Mucosa of descending colon (tissue), 3 donors: ENCODE measurements at regions not wholly inside any gene's neighbourhood (a gene's known extent, or its start where the extent isn't known, plus 50 kb on each side); places are given as distances from the start of the nearest gene placed in this dataset.
"Not testable (repeated sequence)": the region's sequence is repeated elsewhere in the genome, so short reads cannot be mapped to it uniquely, and the experiment has no call there.

Source experiments
- ATAC-seq: fragments of 200-7000 bp; cut with Tn5 transposase; one replicate; pipeline ENCODE4 v1.9.1; 2020; ENCODE audit warnings: mild to moderate bottlenecking, moderate library complexity
- DNase-seq, 3 donors: peaks; one replicate each; pipeline ENCODE4 v3.0.0-alpha.2; 2020
- H3K36me3 ChIP-seq: fragments of 200-600 bp; one replicate; pipeline ENCODE4 v1.8.0; 2021; ENCODE audit warnings: low read depth, mild to moderate bottlenecking
- H3K4me1 ChIP-seq: fragments of 200-600 bp; one replicate; pipeline ENCODE4 v1.8.0; 2021; ENCODE audit warnings: low read depth, mild to moderate bottlenecking
- H3K4me3 ChIP-seq: fragments of 200-600 bp; one replicate; pipeline ENCODE4 v1.8.0; 2021; ENCODE audit warnings: mild to moderate bottlenecking
- H3K9me3 ChIP-seq: fragments of 200-600 bp; one replicate; pipeline ENCODE4 v1.8.0; 2021; ENCODE audit warnings: mild to moderate bottlenecking
- CTCF ChIP-seq: fragments of 200-600 bp; IDR thresholded peaks from one replicate; pipeline ENCODE4 v1.8.0; 2022; ENCODE audit warnings: antibody characterized with exemption, mild to moderate bottlenecking
- intact Hi-C, 2 donors: fragments of 100-400 bp; cut with DNase I in 1 of 2; cut with micrococcal nuclease in 1 of 2; formaldehyde crosslinking; loops; one replicate each; pipeline versions ENCODE4 v1.11.0 to v1.11.1; 2022; cut with DNase I, micrococcal nuclease
- donor health status: DM: no; HTN: no; CAD: no; lungs with moderate emphysema.
- donor health status: DM: no; HTN: no; CAD: no.
- donor health status: DM: no; HTN: yes; CAD: no.

GRCh38 chr16:48684148-48684547 lies 74.2 kb upstream of the N4BP1 start:
- no peaks in the 10 kb centered on the region for H3K4me1 ChIP-seq
- no peak for TF ChIP-seq CTCF
- ATAC-seq = no peak
- no peaks in the 10 kb centered on the region for H3K9me3 ChIP-seq
- H3K4me3 ChIP-seq = no peak overlapping the region
- no peak for DNase-seq
- intact Hi-C loops = no loop called here
- no peaks in the 10 kb centered on the region for H3K36me3 ChIP-seq

- TF ChIP-seq CTCF = no peak
- Histone ChIP-seq H3K9me3 (no peaks in the 10 kb centered on the region), H3K36me3 (no peaks in the 10 kb centered on the region), H3K4me3 (no peak overlapping the region), H3K4me1 (no peaks in the 10 kb centered on the region)
- intact Hi-C loops = no loop called here
- ATAC-seq = no peak
- no peak for DNase-seq
These were observed 73.0 kb upstream of the N4BP1 start for GRCh38 chr16:48682971-48683370.

GRCh38 chr16:48681520-48681919 lies 71.5 kb upstream of the N4BP1 start:
- intact Hi-C loops = no loop called here
- no peak for TF ChIP-seq CTCF
- ATAC-seq = no peak

GRCh38 chr16:48680881-48681280 lies 70.9 kb upstream of the N4BP1 start:
- Histone ChIP-seq H3K4me1 (no peaks in the 10 kb centered on the region), H3K9me3 (no peaks in the 10 kb centered on the region), H3K36me3 (no peaks in the 10 kb centered on the region), H3K4me3 (no peak overlapping the region)
- ATAC-seq (no peak), DNase-seq (no peak)
- intact Hi-C loops = no loop called here
- TF ChIP-seq CTCF = no peak

More at GRCh38 chr16:48681520-48681919, 71.5 kb upstream of the N4BP1 start:
- Histone ChIP-seq H3K36me3 (no peaks in the 10 kb centered on the region), H3K4me1 (no peaks in the 10 kb centered on the region), H3K9me3 (no peaks in the 10 kb centered on the region), H3K4me3 (no peak overlapping the region)
- DNase-seq = no peak

GRCh38 chr16:48676836-48677235 lies 66.9 kb upstream of the N4BP1 start:
- DNase-seq (no peak), ATAC-seq (no peak)
- Histone ChIP-seq H3K9me3 (no peaks in the 10 kb centered on the region), H3K4me3 (no peak overlapping the region), H3K4me1 (no peaks in the 10 kb centered on the region), H3K36me3 (no peaks in the 10 kb centered on the region)
- intact Hi-C loops = no loop called here
- no peak for TF ChIP-seq CTCF

- intact Hi-C loops, ATAC-seq, H3K4me1 ChIP-seq, H3K36me3 ChIP-seq, H3K9me3 ChIP-seq, H3K4me3 ChIP-seq: not testable (repeated sequence)
- DNase-seq = peak in 2 of 3 donors; percentile 7 to 30
These were observed 58.2 kb upstream of the N4BP1 start for GRCh38 chr16:48668184-48668583.
